PFSK-1 (cell line): ENCODE measurements at regions not wholly inside any gene's neighbourhood (a gene's known extent, or its start where the extent isn't known, plus 50 kb on each side); places are given as distances from the start of the nearest gene placed in this dataset.

ENCODE experiments used
- FOXP2 ChIP-seq: optimal IDR thresholded peaks from 2 replicates; pipeline ENCODE3; 2011; ENCODE audit warnings: borderline replicate concordance, control low read depth, inconsistent platforms; ENCODE audit not compliant: insufficient read depth; ENCODE audit errors: extremely low read length, extremely low read depth
- POLR2AphosphoS5 ChIP-seq: IDR thresholded peaks from 2 replicates; pipeline ENCODE4 v1.6.1; 2012; ENCODE audit warnings: low read depth, mild to moderate bottlenecking, control low read depth, low read length, moderate library complexity
- REST ChIP-seq, 2 experiments: IDR thresholded peaks; 2 replicates each; pipeline versions ENCODE4 v1.6.1 to v1.8.0; 2011 to 2012; ENCODE audit warnings: low read depth in 2 of 2, low read length in 2 of 2, control low read depth in 1 of 2, inconsistent platforms in 1 of 2, mild to moderate bottlenecking in 1 of 2, moderate library complexity in 1 of 2; ENCODE audit not compliant: insufficient read depth in 1 of 2
- SIN3A ChIP-seq: IDR thresholded peaks from 2 replicates; pipeline ENCODE4 v1.6.1; 2012; ENCODE audit warnings: mild to moderate bottlenecking, low read length, moderate library complexity, borderline replicate concordance; ENCODE audit not compliant: insufficient read depth
- TAF1 ChIP-seq: IDR thresholded peaks from 2 replicates; pipeline ENCODE4 v1.6.1; 2012; ENCODE audit warnings: low read length, control low read depth, borderline replicate concordance; ENCODE audit not compliant: insufficient read depth

GRCh38 chr13:78085434-78086225 lies 167.0 kb upstream of the EDNRB start:
- TF ChIP-seq SIN3A (no peak), POLR2AphosphoS5 (no peak), FOXP2 (no peak), TAF1 (no peak), REST (IDR thresholded peaks at IDR 0.05; ENCODE audit: insufficient read depth in 1 of 2, low read depth in 2 of 2, low read length in 2 of 2) (no peak)

GRCh38 chr13:78084401-78084800 lies 165.8 kb upstream of the EDNRB start:
- TF ChIP-seq SIN3A (no peak), POLR2AphosphoS5 (no peak), TAF1 (no peak), FOXP2 (no peak), REST (IDR thresholded peaks at IDR 0.05; ENCODE audit: insufficient read depth in 1 of 2, low read depth in 2 of 2, low read length in 2 of 2) (no peak)

- TF ChIP-seq REST (IDR thresholded peaks at IDR 0.05; ENCODE audit: insufficient read depth in 1 of 2, low read depth in 2 of 2, low read length in 2 of 2), result no peak
- no peak for TF ChIP-seq FOXP2
- TF ChIP-seq SIN3A, result no peak
- TF ChIP-seq POLR2AphosphoS5, result no peak
- no peak for TF ChIP-seq TAF1
Measured at GRCh38 chr13:78078168-78078567, 159.5 kb upstream of the EDNRB start.

- TF ChIP-seq FOXP2, result no peak
- TF ChIP-seq POLR2AphosphoS5, result no peak
- no peak for TF ChIP-seq TAF1
- TF ChIP-seq REST (IDR thresholded peaks at IDR 0.05; ENCODE audit: insufficient read depth in 1 of 2, low read depth in 2 of 2, low read length in 2 of 2), result no peak
- TF ChIP-seq SIN3A, result no peak
Measured at GRCh38 chr13:78067290-78067689, 148.7 kb upstream of the EDNRB start.
